Stimulated activated CD4-positive, alpha-beta T cell treated with anti-CD3 and anti-CD28 coated beads, Interleukin-4, amount 100 ng/mL, for 1 hour (primary cell): ENCODE measurements at regions not wholly inside any gene's neighbourhood (a gene's known extent, or its start where the extent isn't known, plus 50 kb on each side); places are given as distances from the start of the nearest gene placed in this dataset.
A peak's percentile ranks its signal among the peaks of the same experiment; 100 is the strongest.
"Not testable (repeated sequence)": the region's sequence is repeated elsewhere in the genome, so short reads cannot be mapped to it uniquely, and the experiment has no call there.

Source experiments
- DNase-seq: peaks from one replicate; pipeline ENCODE4 v3.0.0-alpha.2; 2020

DNA sequence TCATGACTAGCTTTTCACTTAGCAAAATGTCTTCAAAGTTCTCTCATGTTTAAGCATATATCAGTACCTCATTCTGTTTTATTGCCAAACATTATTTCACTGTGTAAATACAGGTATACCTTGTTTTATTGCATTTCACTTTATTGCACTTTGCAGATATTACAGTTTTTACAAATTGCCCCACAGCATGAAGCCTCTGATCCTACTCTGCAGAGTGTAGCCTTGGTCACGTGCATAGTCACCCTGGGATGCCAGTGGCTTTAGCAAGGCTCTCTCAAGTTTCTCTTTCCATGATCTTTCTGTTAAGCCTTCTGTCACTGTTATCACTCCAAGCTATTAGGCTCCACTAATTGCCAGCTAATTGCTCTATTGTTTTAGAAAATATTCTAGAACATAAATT lies 182.2 kb upstream of the GRIA1 start:
- DNase-seq: no peak

DNA sequence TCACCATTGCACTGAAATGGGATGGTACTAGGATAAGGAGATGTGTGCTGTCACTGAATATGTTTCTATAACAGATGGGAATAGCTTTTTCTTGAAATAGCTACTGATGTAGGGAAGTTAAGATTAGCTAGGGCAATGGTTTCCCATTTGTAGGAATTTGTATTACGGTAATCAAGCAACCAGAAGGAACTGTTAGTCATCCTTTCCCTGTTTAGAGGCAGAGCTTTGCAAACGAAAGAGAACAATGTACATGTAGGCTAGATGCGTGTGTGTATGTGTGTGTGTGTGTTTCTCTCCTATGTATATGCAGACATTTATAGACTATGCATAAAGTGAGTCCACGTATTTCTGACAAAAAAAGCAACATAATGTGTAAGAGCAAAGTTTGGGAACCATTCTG lies 171.9 kb upstream of the GRIA1 start:
- no peak for DNase-seq

DNA sequence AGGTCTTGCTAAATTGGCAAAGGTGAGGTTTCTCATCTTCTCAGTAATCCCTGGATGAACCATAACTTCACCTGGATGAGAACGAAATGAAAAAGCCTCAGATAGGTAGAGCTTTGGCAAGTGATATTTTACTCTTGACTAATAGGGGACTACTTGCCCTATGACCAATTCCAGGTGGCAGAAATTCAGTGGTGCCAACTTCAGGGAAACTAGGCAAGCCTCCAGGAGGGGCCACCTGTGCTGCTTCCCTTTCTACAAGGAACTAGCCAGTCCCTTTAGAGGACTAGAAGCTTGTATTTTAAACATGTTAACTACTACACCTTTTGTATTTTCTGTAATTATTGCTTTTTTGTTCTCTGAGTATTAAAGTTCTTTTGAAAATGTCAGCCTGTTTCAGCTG lies 169.0 kb upstream of the GRIA1 start:
- DNase-seq: no peak

DNA sequence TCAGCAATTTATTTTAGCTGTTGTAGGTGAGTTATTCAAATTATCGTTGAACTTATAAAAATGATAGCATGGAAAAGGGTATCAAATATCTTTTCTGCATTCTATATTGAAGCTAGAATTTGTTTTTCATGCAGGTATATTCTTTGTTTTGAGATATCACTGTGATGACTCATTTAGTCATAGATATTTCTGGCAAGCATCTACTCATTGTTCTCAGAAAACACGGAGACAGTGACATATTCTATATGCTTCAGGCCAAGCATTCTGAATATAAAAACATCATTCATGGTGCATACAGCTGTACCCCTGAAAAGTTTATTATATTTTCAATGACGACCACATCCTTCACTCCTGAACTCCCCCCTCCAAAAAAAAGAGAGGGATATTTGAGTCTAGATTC lies 150.3 kb upstream of the GRIA1 start:
- DNase-seq: no peak

DNA sequence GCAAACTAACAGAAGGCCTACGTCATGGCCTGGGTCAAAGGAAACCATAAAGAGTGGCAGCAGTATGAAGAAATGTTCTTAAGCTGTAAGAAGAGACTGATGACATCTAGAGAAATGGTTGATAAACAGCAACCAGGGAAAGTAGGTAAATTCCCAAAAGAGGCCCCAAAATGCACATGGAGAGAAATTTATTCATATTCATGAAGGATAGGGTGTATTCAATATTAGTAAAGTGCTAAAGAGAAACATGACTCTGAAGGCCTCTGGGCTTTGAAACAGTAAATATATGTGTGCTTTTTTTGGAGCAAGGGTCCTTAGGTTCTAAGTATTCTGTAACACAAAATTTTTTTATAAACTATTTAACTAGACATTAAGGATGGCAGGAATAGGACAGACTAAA lies 149.7 kb upstream of the GRIA1 start:
- no peak for DNase-seq

DNA sequence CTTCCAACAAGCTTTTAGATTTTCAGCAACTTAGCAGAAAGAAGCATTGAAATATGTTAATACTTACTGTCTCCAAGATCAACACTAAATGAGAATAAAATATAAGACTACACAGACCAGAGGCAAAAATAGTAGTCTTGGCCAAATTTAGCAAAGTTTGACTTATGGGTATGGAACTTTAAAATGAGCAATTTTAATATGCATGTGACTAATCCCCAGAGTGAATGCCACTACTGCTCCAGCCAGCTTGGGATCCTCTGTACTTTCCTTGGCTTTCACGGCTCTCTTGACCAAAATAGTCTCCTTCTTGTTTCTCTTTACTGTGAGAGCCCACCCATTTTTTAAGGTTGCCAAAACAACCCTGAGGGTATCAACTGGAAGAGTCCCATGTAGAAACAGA lies 148.0 kb upstream of the GRIA1 start:
- DNase-seq: no peak

DNA sequence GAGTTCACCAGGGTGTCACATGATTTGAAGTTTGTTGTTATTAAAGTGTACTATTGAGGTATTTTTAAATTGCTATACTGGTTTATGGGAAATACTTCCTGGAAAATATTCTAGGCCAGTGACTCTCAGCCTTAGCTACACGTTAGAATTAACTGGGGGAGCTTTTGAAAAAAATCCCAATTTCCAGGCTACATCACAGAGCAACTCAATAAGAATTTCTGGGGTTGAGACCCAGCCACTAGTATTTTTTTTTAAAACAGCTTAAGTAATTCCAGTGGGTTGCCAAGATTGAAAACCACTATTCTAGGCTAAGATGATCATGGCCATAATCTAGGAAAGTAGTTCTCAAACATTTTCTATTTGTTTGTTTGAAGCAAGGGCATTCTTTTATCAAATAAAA lies 142.9 kb upstream of the GRIA1 start:
- no peak for DNase-seq

- DNase-seq: no peak
Measured at GRCh38 chr5:153350175-153350883, 140.1 kb upstream of the GRIA1 start.

GRCh38 chr5:153352685-153353219 lies 137.7 kb upstream of the GRIA1 start:
- DNase-seq: peak; percentile 8

DNA sequence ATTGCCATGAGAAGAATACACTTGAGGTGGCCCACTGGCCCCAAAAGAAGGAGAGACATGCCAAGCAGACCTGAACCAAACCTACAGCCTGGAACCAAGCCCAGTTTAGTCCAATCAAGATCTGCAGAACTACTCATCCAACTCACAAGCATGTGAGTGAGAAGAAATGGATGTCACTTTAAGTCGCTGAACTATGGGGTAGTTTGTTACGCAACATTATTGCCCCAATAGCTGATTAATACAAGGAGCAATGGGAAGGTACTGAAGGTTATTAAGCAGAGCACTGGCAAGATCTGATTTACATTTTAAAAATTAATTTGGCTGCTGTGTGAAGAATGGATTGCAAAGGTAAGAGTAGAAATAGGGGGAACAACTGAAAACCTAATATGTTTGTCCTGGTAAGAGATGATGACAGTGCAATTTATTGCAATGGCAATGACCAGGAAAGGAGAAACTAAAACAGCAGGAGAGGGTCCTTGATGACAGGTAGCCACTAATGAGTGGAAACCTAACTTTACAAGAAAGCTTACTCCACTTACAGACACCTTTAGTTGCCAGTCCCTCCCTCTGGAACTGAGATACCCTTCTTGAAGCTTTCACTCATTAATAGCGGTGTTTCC lies 132.9 kb upstream of the GRIA1 start:
- no peak for DNase-seq

GRCh38 chr5:153358315-153358976 lies 132.0 kb upstream of the GRIA1 start:
- no peak for DNase-seq

GRCh38 chr5:153360860-153361259 lies 129.6 kb upstream of the GRIA1 start:
- no peak for DNase-seq

DNA sequence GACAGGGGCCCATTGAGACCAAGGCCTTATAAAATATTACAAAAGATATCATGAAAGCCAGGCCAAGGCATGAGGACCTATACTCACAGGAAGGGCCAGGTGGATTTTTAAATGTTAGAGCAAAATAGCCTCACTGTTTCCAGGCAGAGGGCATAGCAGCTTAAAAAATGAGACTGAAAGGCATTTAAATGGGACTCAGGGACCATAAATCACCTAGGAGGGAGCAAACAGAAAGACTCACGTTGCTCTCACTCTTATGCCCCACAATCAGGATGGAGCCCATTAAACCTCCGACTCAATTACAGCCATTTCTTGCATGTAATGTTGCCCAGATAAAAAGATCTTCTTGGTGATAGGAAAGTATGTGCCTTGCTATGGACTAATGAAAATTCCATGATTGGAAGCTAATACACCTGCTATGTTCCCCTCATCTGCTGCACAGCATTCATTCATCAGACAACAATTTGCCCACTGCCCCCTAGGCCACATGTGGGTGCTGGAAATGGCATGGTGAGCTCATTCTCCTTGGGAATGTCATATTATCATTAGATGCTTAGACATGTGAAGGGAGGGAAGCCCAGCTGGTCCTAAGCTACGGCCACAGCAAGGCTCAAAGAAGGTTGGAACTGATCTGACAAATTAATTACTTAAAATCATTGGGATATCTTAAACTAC lies 128.6 kb upstream of the GRIA1 start:
- no peak for DNase-seq

GRCh38 chr5:153365547-153365946 lies 124.9 kb upstream of the GRIA1 start:
- DNase-seq: no peak

DNA sequence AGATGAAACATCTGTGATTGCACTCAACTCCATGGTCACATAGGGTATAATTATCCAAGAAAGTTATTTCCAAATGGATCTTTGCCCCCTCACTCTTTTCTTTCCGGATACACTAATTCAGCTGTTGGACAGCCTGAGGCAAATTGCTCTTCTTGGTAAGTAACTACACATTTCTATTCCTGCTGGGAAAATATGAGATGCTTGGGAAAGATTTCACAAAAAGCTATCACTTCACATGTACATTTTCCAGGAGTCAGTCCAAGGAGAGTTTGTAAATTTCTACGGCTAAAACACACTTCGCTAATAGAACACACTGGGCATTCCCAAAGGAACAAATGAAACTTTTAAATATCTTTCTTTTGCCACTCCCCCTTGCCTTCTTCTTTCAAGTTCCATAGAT lies 123.0 kb upstream of the GRIA1 start:
- no peak for DNase-seq

GRCh38 chr5:153372425-153373129 lies 117.9 kb upstream of the GRIA1 start:
- DNase-seq: no peak

DNA sequence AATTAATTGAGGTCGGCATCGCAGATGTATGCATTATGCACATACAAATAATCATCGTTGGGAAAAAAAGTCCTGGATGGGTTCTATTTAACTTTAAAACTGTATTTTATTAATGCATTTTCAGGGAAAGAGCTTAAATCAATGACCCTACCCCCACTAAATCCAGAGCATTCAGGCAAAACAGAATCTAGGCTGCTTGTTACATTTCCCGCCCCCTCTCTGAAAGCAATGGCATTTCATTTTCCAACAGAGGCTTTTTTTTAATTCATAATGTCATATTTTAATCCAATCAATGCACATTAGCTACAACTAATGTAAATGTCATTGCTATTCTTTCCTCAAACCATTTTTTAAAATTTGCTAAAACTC lies 117.4 kb upstream of the GRIA1 start:
- DNase-seq: no peak

DNA sequence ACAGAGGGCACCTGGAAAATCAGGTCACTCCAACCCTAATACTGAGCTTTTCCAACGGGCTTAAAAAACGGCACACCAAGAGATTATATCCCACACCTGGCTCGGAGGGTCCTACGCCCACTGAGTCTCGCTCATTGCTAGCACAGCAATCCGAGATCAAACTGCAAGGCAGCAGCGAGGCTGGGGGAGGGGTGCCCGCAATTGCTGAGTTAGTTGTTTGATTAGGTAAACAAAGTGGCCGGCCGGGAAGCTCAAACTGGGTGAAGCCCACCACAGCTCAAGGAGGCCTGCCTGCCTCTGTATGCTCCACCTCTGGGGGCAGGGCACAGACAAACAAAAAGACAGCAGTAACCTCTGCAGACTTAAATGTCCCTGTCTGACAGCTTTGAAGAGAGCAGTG lies 108.8 kb upstream of the GRIA1 start:
- not testable (repeated sequence) for DNase-seq

DNA sequence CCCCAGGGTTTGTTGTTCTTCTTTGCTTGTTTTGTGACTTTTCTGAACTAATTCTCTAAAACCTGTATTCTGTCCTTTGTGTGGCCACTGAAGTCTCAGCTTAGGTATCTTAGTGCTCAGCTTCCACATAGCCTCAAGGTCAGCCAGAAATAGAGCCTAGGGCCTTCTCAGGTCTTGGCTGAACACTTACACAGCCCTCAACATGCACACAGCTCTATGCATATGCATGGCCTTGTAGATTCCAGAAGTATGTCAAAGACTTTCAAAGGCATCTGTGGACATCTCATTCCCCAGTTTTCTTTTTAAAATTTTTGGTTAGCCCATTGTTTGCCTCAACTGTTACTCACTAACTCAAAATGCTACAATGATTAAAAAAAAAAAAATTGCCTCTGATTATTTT lies 99.9 kb upstream of the GRIA1 start:
- no peak for DNase-seq

GRCh38 chr5:153399595-153399994 lies 90.9 kb upstream of the GRIA1 start:
- no peak for DNase-seq

- no peak for DNase-seq
Measured at GRCh38 chr5:153400931-153401330, 89.5 kb upstream of the GRIA1 start.

GRCh38 chr5:153402550-153402949 lies 87.9 kb upstream of the GRIA1 start:
- no peak for DNase-seq

- DNase-seq: no peak
Measured at GRCh38 chr5:153403470-153403869, 87.0 kb upstream of the GRIA1 start.
